GM12873 (cell line): ENCODE measurements at regions not wholly inside any gene's neighbourhood (a gene's known extent, or its start where the extent isn't known, plus 50 kb on each side); places are given as distances from the start of the nearest gene placed in this dataset.

ENCODE experiments used
- TF ChIP-seq, protein P1 (sequence below): IDR thresholded peaks from 2 replicates; pipeline ENCODE4 v1.5.1; 2012; ENCODE audit warnings: low read depth, mild to moderate bottlenecking, moderate library complexity, low read length, control low read depth; ENCODE audit not compliant: insufficient read depth; ENCODE audit errors: missing control alignments

DNA sequence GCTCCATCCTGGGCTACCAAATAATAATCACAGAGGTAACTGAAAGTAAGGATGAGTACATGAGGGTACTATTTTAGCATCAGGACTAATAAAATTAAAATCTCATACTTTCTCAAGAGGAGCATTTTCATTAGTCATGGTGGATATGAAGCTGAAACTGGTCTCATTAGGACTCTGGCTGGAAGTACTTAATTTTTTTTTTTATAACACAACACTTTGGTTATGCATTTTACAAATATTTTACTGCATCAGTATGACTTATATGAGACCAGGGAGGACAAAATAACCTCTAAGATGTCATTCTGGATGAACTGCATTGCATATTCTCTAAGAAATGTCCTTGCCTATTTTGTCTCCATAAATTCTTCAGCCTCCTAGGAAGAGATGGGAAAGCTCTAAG lies 290.9 kb downstream of the HLX start:
- TF ChIP-seq, protein P1, sequence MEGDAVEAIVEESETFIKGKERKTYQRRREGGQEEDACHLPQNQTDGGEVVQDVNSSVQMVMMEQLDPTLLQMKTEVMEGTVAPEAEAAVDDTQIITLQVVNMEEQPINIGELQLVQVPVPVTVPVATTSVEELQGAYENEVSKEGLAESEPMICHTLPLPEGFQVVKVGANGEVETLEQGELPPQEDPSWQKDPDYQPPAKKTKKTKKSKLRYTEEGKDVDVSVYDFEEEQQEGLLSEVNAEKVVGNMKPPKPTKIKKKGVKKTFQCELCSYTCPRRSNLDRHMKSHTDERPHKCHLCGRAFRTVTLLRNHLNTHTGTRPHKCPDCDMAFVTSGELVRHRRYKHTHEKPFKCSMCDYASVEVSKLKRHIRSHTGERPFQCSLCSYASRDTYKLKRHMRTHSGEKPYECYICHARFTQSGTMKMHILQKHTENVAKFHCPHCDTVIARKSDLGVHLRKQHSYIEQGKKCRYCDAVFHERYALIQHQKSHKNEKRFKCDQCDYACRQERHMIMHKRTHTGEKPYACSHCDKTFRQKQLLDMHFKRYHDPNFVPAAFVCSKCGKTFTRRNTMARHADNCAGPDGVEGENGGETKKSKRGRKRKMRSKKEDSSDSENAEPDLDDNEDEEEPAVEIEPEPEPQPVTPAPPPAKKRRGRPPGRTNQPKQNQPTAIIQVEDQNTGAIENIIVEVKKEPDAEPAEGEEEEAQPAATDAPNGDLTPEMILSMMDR: no peak

- TF ChIP-seq, protein P1: no peak
Measured at GRCh38 chr1:221171768-221172167, 292.5 kb downstream of the HLX start.

GRCh38 chr1:221172841-221173240 lies 293.6 kb downstream of the HLX start:
- TF ChIP-seq, protein P1: no peak

- TF ChIP-seq, protein P1: no peak
Measured at GRCh38 chr1:221174330-221174993, 295.2 kb downstream of the HLX start.

GRCh38 chr1:221175249-221175648 lies 296.0 kb downstream of the HLX start:
- TF ChIP-seq, protein P1: no peak

- TF ChIP-seq, protein P1: no peak
Measured at GRCh38 chr1:221180704-221181368, 301.6 kb downstream of the HLX start.

- TF ChIP-seq, protein P1: no peak
Measured at GRCh38 chr1:221182791-221183533, 303.7 kb downstream of the HLX start.
